NCI-H526 treated with DMSO at 0.1 percent for 48 hours (cell line): ENCODE measurements at regions not wholly inside any gene's neighbourhood (a gene's known extent, or its start where the extent isn't known, plus 50 kb on each side); places are given as distances from the start of the nearest gene placed in this dataset.

ENCODE experiments used
- DNase-seq: peaks from one replicate; lab custom pipeline; 2025; lab: John Stamatoyannopoulos, UW

DNA sequence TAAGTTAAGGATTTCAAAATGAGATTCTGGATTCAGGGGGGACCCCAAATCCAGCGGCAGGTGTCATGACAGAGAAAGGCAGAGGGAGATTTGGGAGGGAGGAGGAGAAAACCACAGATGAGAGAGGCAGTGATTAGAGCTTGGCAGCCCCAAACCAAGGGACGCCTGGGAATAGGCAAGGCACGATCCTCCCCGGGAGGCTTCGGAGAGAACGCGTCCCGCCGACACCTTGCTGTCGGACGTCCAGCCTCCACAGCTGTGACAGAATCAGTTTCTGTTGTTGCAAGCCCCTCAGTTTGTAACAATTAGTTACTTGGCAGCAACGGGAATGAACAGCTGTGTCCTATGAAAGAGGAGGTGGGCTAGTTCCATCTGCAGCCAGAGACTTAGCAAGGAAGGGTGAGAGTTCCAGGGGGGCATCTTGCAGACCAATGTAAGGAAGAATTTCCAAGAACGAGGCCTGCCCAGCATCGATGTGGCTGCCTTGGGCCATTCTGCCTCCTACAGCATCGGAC lies 110.7 kb upstream of the SDK2 start:
- no peak for DNase-seq

DNA sequence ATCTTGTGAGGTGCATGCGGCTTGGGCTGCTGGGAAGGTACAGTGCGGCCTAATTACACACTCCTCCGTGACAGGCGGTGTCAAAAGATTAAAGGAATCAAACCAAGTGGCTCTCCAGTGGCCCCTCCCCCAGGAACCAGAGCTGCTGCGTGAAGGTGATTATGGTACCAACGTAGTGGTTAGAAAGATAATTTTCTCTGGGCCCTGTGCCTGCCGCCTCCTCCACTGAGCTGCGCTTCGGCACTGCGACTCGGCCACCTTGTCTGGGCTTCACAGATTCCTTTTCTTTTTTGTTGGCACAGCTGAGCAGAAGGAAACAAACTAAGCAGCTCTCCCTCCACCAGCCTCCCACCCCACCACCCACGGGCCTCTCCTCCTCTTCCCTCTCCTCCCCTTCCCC lies 113.2 kb upstream of the SDK2 start:
- no peak for DNase-seq

DNA sequence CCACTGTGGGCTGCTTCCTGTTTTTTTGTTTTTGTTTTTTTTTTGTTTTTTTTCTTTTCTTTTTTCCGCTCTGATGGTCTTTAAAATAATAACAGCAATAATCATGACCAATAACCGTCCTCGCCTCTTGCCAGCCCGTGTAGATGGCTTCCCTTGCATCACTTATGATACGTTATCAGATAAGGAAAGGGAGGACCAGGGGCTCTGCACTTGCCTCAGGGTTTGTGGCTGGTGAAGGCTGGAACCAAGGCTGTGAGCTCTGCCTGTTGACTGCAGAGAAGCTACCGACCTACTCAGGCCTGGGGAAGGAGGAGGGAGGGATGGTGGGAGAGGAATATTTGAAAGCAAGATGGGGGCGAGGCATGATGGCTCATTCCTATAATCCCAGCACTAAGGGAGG lies 114.0 kb upstream of the SDK2 start:
- no peak for DNase-seq

- DNase-seq, result no peak
These were observed 115.1 kb upstream of the SDK2 start for GRCh38 chr17:73759324-73759723.

DNA sequence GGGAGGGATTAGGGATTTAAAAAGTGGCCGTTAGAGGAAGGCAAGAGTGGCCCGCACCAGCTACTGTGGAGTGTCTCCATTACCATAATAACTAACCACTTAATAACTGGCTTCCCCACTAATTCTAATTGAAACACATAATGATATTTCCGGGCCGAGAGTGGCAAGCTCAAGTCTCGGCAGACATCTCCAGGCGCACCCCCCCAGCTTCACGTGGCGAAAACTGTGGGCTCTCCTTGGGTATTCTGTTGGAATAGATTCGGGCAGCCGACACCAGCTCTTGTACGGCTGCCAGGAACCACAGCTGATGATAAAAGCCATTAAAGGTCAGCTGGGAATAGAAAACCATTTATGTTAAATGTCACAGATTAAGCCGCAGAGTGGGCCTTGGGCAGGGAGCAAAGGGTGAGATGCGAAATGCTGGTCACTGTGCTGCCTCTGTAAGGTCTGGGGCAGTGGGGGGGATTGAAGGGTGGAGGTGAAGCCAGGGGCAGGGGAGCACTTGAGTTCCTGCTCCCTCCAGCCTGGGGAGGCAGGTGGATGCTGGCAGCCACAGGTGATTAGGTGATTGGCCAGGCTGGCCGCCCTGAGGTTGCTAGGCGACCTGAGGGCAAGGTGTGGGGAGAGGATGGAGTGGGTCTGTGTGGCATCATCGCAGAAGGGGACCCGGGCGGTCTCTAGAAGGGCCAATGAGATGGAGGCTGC lies 115.6 kb upstream of the SDK2 start:
- DNase-seq, result no peak

DNA sequence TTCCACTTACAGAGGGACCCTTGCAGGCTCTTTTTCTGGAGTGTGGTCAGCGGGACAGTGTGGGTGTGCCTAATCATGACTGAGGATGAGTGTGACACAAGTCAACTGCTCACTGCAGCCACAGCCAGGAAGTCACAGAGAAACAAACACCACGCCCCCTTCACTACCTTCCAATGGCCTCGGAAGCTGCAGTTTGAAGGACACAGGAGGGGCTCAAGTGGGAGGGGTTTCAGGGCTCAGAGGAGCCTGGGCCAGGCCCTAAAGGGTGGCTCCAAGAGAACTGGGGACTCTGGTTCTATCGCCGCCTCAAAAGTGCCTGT lies 116.2 kb upstream of the SDK2 start:
- DNase-seq, result no peak

DNA sequence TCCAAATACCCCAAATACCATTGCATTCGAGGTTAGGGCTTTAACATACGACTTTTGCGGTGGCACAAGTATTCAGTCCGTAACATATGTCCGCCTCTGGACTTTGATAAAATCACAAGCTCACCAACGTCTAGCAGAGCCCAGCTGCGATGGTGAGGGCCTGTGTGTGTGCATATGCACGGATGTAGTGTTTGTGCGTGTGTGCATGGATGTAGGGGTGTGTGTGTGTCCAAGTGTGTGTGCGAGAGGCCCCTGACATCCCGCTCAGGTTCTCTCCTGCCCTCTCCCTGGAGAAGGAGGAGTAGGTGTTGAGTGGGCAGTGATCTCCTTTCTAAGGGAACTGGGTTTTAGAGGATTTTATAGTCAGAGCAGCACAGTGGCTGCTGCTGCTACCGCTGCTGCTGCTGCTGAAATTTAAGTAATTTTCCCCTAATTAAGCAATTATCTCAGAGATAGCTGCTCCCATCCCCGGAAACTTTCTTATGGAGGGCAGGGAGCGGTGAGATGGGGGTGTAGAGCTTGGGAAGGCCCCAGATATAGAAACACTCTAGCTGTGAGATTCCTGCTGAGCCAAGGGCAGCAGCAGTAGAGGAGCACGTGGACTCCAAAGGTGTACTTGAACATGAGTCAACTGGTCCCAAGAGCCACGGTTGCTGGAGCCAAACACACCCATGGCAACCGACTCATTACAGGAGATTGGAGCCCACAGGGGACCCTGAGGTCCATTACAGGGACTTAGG lies 121.7 kb upstream of the SDK2 start:
- no peak for DNase-seq

GRCh38 chr17:73767696-73768095 lies 123.5 kb upstream of the SDK2 start:
- no peak for DNase-seq

- no peak for DNase-seq
These were observed 124.4 kb upstream of the SDK2 start for GRCh38 chr17:73768691-73769090.

DNA sequence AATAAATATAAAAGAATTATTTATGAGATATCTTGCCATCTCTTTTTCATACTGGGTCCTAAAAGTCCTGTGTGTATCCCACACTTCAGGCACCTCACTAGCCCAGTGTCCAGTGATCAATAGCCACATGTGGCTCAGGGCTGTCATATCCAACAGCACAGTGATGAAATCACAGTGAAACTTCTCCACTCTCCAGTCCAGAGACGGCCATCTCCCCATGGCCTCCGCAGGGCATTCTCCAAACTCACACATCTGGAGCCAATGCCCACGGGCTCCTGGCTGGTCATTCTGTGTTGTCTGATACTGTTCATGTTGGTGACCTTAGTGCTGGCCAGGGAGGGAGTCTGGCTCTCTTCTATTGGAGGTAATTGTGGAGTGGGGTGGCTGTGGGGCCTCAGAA lies 125.2 kb upstream of the SDK2 start:
- no peak for DNase-seq

DNA sequence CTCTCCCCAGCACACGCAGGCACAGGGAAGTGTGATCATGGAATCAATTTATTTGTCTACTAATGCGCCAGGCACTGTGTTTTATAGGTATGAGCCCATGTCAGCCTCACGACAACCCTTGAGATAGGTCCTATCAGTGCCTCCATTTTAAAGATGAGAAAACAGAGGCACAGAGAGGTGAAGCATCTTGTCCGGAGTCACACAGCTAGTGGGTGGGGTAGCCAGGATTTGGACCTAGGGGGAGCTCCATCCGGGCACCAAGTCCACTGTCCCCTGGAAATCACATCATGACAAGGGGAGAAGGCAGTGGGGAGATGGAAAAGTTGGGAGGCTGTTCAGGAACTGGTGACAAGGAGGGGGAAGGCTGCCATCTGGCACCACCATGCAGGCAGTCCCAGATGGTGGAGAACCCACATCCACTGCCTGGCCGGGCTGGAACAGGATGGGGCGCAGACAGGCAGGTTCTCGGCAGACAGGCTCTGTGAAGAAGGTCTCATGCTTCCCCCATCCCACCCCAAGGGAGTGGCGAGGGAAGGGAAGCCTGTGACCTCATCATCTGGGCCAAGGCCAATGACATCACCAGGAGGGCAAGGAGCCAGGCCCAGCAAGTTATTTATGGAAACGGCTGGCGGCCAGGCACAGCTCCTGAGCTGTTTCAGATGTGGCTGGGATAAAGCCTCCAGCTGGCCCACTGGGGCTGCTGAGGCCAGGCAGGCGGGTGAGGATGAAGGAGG lies 126.0 kb upstream of the SDK2 start:
- DNase-seq, result no peak

GRCh38 chr17:73770849-73771229 lies 126.6 kb upstream of the SDK2 start:
- no peak for DNase-seq

- no peak for DNase-seq
These were observed 128.0 kb upstream of the SDK2 start for GRCh38 chr17:73772107-73772705.

GRCh38 chr17:73773702-73774101 lies 129.5 kb upstream of the SDK2 start:
- DNase-seq, result no peak

GRCh38 chr17:73774852-73775251 lies 130.6 kb upstream of the SDK2 start:
- no peak for DNase-seq

GRCh38 chr17:73776351-73777130 lies 132.3 kb upstream of the SDK2 start:
- DNase-seq, result no peak

- no peak for DNase-seq
These were observed 132.8 kb upstream of the SDK2 start for GRCh38 chr17:73777131-73777449.

GRCh38 chr17:73782231-73782630 lies 138.0 kb upstream of the SDK2 start:
- peak; percentile 53 for DNase-seq

DNA sequence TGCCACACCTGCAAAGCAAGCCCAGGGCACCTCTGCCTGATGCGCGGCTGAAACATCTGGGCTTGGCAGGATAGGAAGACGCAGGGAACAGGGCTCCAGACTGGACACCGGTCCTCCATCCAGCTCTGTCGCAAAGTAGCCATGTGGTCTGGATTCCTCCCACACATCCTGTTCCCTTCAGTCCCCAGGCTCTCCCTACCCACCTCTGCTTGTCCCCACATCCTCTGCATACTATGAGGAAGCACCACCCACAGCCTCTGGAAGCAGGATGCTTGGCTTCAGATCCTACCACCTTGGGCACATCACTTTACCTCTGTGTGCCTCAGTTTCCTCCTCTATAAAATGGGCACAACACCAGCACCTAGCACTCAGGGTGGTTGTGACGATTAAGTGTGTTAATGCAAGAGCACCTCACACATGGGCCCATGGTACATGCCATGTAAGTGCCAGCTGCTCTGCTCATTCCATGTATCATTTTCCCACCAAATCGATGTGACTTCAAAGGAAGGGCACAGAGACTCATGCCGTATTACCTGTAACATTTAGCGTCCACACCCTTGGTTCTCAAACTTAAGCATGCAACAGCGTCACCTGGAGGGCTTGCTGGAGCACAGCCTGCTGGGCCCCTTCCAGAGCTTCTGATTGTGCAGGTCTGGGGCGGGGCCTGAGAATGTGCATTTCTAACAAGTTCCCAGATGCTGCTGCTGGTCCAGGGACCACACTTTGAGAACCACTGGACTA lies 138.6 kb upstream of the SDK2 start:
- DNase-seq, result peak; percentile 26

- DNase-seq, result no peak
These were observed 139.1 kb upstream of the SDK2 start for GRCh38 chr17:73783382-73783766.

GRCh38 chr17:73783945-73784603 lies 139.8 kb upstream of the SDK2 start:
- peak; percentile 93 for DNase-seq
